Rectal smooth muscle tissue (tissue), 1 donor: ENCODE measurements at regions not wholly inside any gene's neighbourhood (a gene's known extent, or its start where the extent isn't known, plus 50 kb on each side); places are given as distances from the start of the nearest gene placed in this dataset.
"Not testable (repeated sequence)": the region's sequence is repeated elsewhere in the genome, so short reads cannot be mapped to it uniquely, and the experiment has no call there.

Source experiments
- H3K27ac ChIP-seq: one replicate; pipeline ENCODE4 v1.7.0; 2013; ENCODE audit warnings: low read depth, low read length, inconsistent platforms
- H3K27me3 ChIP-seq: one replicate; pipeline ENCODE4 v1.7.0; 2013; ENCODE audit warnings: low read length; ENCODE audit not compliant: control insufficient read depth, insufficient read depth
- H3K36me3 ChIP-seq: one replicate; pipeline ENCODE4 v1.7.0; 2013; ENCODE audit warnings: low read length; ENCODE audit not compliant: control insufficient read depth, insufficient read depth
- H3K4me1 ChIP-seq: one replicate; pipeline ENCODE4 v1.7.0; 2013; ENCODE audit warnings: low read length; ENCODE audit not compliant: control insufficient read depth, insufficient read depth
- H3K4me3 ChIP-seq: one replicate; pipeline ENCODE4 v1.7.0; 2013; ENCODE audit warnings: low read length
- H3K9ac ChIP-seq: one replicate; pipeline ENCODE4 v1.7.0; 2013; ENCODE audit warnings: low read length

DNA sequence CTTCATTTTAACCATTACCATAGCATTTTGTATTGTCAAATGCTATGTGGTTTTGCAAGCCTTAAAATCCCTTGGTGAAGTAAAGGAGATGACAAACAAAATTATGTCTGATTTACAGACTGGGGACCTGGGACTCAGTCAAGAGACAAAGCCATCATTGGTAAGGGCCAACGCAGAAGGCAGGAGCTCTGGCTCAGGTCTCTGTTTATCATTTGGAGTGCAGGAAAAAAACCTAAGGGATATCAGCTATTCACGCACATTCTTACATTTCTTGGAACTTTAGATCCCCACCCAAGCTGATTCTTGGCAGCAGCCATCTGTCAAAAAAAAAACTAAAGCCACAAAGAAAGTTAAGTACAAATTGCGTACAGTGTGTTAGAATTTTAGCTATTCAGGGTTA lies 731.9 kb downstream of the STPG2 start:
- no peak overlapping the region for H3K27ac ChIP-seq
- H3K4me3 ChIP-seq: no peak overlapping the region
- H3K36me3 ChIP-seq: no peaks in the 10 kb centered on the region
- H3K27me3 ChIP-seq: no peaks in the 10 kb centered on the region
- H3K4me1 ChIP-seq: no peaks in the 10 kb centered on the region
- H3K9ac ChIP-seq: no peak overlapping the region

DNA sequence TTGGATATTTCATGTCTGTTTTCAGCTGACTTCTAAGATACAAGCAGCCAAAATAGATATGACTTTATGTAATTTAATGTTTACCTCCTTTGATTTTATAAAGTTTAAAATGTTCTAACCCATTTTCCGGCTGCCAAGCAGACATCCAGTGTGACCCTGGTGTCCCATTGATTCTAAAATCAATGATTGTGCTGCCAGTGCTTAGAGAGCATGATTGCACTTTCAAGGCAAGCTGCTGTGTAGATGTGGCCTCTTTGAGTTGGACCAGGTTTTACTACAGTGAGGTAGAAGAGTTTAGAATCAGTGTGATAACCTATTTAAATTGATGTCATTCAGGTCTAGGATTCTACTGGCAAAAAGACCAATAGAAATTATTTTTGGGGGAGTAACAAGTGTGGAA lies 730.9 kb downstream of the STPG2 start:
- Histone ChIP-seq H3K27me3 (no peaks in the 10 kb centered on the region), H3K4me3 (no peak overlapping the region), H3K4me1 (no peaks in the 10 kb centered on the region), H3K27ac (no peak overlapping the region), H3K9ac (no peak overlapping the region), H3K36me3 (no peaks in the 10 kb centered on the region)

DNA sequence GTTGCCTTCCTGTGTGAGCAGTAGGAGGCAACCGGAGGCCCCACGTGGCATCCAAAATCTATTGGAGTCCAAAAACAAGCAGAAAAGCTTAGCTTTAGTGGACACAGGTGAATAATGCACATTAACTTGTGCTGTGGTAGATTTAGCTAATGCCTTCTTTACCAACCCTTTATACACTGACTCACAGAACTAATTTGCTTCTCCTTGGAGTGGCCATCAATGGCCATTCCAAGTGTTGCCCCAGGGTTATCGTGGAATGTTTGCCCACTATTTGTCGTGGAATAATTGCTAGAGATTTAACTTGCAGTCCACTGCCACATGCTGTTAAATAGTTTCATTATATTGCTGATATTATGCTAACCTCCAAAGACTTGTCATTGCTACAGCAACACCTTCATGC lies 729.1 kb downstream of the STPG2 start:
- no peaks in the 10 kb centered on the region for H3K4me1 ChIP-seq
- H3K36me3 ChIP-seq: no peaks in the 10 kb centered on the region
- no peak overlapping the region for H3K27ac ChIP-seq
- no peak overlapping the region for H3K4me3 ChIP-seq
- H3K27me3 ChIP-seq: no peaks in the 10 kb centered on the region
- H3K9ac ChIP-seq: no peak overlapping the region

DNA sequence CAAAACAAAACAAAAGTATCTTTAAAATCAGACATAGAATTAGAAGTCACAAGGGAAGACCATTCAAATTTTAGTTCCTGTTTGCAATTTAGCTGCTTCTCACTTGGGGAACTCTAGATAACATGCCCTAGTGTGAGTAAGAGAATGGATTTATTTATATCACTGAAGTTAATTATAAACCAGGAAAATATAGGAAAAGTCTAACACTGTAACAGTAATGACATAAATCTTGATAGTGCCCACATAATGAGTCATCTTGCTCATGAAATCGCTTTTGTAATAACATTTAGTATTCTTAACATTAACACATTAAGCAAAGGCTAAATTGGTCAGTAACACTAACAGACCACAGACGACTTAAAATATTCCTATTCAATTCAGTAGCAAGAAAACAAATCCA lies 710.7 kb downstream of the STPG2 start:
- Histone ChIP-seq H3K36me3 (no peaks in the 10 kb centered on the region), H3K4me3 (no peak overlapping the region), H3K27ac (no peak overlapping the region), H3K27me3 (no peaks in the 10 kb centered on the region), H3K4me1 (no peaks in the 10 kb centered on the region), H3K9ac (no peak overlapping the region)

DNA sequence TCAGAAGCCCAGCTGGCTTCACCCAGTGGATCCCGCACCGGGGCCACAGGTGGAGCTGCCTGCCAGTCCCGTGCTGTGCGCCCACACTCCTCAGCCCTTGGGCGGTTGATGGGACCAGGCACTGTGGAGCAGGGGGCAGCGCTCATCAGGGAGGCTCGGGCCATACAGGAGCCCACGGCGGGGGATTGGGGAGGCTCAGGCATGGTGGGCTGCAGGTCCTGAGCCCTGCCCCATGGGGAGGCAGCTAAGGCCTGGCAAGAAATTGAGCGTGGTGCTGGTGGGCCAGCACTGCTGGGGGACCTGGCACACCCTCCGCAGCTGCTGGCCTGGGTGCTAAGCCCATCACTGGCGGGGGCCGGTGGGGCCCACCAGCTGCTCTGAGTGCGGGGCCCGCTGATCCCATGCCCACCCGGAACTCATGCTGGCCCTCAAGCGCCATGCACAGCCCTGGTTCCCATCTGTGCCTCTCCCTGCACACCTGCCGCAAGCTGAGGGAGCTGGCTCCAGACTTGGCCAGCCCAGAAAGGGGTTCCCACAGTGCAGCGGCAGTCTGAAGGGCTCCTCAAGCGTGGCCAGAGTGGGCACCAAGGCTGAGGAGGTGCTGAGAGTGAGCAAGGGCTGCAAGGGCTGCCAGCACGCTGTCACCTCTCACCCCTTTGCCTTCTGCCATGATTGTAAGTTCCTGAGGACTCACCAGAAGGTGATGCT lies 705.1 kb downstream of the STPG2 start:
- H3K27ac ChIP-seq, H3K9ac ChIP-seq, H3K4me3 ChIP-seq, H3K36me3 ChIP-seq, H3K4me1 ChIP-seq, H3K27me3 ChIP-seq: not testable (repeated sequence)

DNA sequence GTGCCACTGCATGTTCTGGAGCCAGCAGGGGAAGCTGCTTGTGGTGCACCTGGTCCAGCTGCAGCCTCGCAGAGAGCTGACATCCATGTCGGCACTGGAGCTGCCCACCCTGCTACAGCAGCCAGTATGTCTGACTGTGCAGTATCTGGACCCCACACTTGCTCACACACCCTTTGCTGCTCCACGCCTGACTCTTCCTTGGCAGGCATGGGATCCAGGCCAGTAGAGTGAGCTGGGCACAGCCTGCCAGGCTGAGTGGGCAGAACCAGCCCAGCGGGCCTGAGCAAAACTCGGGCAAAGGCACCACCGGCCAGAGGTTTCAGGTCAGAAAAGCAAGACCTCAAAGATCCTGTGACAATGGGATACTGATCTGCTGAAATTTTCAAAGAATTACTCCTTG lies 690.1 kb downstream of the STPG2 start:
- Histone ChIP-seq H3K27me3 (no peaks in the 10 kb centered on the region), H3K36me3 (no peaks in the 10 kb centered on the region), H3K4me1 (no peaks in the 10 kb centered on the region), H3K9ac (no peak overlapping the region), H3K4me3 (no peak overlapping the region), H3K27ac (no peak overlapping the region)

DNA sequence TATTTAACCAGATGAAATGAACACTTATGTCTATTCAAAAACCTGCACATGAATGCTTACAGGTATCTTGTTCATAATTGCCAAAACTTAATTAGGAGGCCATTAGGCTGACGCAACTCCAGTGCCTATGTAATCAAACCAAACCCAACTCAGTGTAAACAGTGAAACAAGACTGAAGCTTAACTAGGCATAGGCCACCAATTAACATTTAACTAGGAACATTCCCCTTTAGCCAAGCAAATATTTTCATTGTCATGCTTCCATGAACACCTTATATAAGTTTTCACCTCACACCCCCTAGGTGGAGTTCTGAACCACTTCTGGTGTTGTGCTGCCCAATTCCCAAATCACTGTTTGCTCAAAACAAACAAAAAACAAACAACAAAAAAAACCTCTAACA lies 686.0 kb downstream of the STPG2 start:
- Histone ChIP-seq H3K27ac (no peak overlapping the region), H3K4me1 (no peaks in the 10 kb centered on the region), H3K27me3 (no peaks in the 10 kb centered on the region), H3K4me3 (no peak overlapping the region), H3K36me3 (no peaks in the 10 kb centered on the region), H3K9ac (no peak overlapping the region)

DNA sequence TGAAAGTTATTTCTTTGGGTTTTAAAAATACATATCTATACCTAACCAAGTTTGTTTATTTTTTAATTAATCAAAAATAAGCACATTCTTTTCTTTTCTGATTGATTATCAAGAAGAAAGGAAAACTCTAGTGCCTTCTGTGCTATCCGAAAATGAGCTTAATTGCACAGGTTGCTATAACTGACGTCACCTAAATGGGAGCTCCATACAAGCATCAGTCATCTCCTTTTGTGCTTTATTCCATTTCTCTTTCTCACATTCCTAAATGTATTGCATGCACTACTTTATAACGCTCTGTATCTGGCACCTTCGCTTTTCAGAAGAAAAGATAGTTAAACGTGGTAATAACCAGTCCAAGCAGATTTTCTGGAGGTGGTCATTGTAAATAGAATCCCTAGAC lies 675.0 kb downstream of the STPG2 start:
- Histone ChIP-seq H3K4me3 (no peak overlapping the region), H3K27me3 (no peaks in the 10 kb centered on the region), H3K4me1 (no peaks in the 10 kb centered on the region), H3K36me3 (no peaks in the 10 kb centered on the region), H3K27ac (no peak overlapping the region), H3K9ac (no peak overlapping the region)

DNA sequence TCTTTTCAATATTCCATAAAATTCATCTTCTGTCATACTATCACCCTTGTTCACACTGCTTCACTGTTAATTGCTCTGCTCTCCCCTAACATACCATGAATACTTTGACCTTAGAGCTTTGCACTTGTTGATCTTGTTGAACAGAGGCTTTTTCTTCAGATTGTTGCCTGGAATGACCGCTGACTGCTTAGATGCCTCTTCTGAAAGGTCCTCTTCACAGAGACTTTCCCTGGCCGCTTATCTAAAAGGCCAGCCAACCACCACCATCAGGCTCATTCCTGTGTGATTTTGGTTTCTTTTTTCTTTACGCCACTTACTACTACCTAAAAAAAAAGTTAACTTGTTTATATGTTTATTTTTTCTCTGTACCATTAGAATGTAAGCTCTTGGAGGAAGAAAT lies 667.7 kb downstream of the STPG2 start:
- H3K27me3 ChIP-seq: no peaks in the 10 kb centered on the region
- no peaks in the 10 kb centered on the region for H3K4me1 ChIP-seq
- H3K9ac ChIP-seq: no peak overlapping the region
- no peaks in the 10 kb centered on the region for H3K36me3 ChIP-seq
- no peak overlapping the region for H3K4me3 ChIP-seq
- H3K27ac ChIP-seq: no peak overlapping the region

DNA sequence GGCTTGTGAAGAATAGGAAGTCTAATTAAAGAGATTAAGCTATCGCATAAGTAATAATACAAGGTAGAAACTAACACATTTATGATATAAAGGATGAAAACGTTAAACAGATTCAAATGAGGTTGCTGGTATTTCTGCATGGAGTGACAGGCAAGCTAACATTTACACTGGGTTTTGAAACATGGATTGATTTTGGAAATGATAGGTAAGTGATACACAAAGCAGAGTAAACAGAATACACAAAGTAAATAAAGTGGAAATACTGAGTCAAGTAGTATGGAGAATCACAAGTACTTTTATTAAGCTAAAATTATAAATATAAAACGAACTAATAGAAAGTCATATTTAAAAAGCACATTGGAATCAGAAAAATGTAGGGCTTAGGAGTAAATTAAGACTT lies 665.3 kb downstream of the STPG2 start:
- Histone ChIP-seq H3K36me3 (no peaks in the 10 kb centered on the region), H3K27ac (no peak overlapping the region), H3K4me3 (no peak overlapping the region), H3K27me3 (no peaks in the 10 kb centered on the region), H3K9ac (no peak overlapping the region), H3K4me1 (no peaks in the 10 kb centered on the region)

DNA sequence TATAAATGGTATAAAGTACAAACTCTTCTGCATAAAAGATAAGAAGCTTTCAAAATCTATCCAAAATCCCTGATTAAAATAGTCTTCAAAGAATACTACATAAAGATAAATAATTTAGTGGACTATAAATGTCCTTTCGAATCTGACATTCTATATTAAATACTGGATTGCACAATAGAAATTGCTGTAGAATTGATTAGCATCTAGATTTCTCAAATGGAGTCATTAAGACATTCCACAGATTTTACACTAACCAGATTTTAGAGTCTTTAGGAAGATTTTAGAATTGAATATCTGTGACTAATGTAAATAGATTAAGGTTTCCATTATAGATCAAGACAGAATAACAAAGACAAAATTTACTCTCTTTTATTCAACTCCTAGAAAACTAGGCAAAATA lies 663.9 kb downstream of the STPG2 start:
- Histone ChIP-seq H3K9ac (no peak overlapping the region), H3K4me3 (no peak overlapping the region), H3K27ac (no peak overlapping the region), H3K27me3 (no peaks in the 10 kb centered on the region), H3K4me1 (no peaks in the 10 kb centered on the region), H3K36me3 (no peaks in the 10 kb centered on the region)

DNA sequence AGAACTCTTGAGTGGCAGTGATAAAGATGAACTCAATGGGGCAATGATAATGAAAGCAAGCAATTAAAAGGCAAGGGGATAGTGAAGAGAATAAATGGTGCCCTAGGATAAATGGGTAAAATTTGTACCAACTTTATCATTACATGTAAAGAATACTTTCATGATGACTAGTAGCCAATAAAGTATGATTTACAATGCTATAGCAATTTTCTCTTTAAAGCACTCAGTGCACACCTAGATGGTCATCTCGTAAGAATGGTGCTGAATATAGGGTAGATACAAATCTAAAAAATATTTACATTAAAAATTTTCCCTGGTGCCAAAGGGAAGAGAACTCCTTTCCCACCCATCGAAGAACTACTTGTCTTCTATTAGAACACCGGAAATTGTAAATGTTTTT lies 651.4 kb downstream of the STPG2 start:
- no peaks in the 10 kb centered on the region for H3K4me1 ChIP-seq
- H3K9ac ChIP-seq: no peak overlapping the region
- H3K27me3 ChIP-seq: no peaks in the 10 kb centered on the region
- no peak overlapping the region for H3K27ac ChIP-seq
- H3K4me3 ChIP-seq: no peak overlapping the region
- no peaks in the 10 kb centered on the region for H3K36me3 ChIP-seq

DNA sequence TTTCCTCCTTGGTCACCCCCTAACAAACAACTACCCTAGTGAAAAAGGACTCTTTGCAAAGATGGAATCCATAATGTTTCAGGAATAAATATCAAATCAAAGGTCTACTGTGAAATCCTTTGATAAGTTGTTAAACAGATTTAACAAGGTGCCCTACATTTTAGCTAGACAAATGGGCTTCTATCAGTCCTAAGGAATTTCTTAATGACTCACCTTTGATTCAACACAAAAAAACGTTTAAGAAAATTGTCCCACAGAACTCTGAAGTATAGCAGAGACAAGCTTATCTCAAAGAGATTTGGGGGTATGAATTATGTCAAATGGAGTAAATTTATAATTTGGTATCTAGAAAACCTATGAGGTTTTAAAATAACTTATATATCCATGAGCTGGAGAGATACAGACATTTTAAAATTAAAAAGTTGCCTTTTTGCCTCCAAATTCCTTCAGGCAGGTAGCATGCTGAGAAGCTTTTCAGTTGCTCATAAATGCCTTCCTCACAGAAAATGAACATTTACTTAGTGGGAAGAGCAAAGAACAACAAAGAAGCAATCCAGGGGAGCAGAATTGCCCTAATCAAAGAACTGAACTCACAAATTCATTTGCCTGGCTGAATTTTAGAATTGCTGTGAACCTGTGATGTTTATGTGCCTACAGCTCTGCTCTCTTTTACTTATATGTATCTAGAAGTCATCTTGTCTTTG lies 649.3 kb downstream of the STPG2 start:
- no peaks in the 10 kb centered on the region for H3K27me3 ChIP-seq

More for the DNA sequence above, 649.3 kb downstream of the STPG2 start:
- Histone ChIP-seq H3K36me3 (no peaks in the 10 kb centered on the region), H3K27ac (no peak overlapping the region), H3K9ac (no peak overlapping the region), H3K4me1 (no peaks in the 10 kb centered on the region), H3K4me3 (no peak overlapping the region)
